IPS DF 6.9 (cell line): ENCODE measurements at regions not wholly inside any gene's neighbourhood (a gene's known extent, or its start where the extent isn't known, plus 50 kb on each side); places are given as distances from the start of the nearest gene placed in this dataset.
A peak's percentile ranks its signal among the peaks of the same experiment; 100 is the strongest.
"Not testable (repeated sequence)": the region's sequence is repeated elsewhere in the genome, so short reads cannot be mapped to it uniquely, and the experiment has no call there.

Experiments
- DNase-seq: peaks from one replicate; pipeline ENCODE4 v3.0.0-alpha.2; 2013; ENCODE audit warnings: low read depth, low spot score
- H3K27ac ChIP-seq: one replicate; pipeline ENCODE4 v1.5.1; 2013; ENCODE audit warnings: low read length, control low read depth
- H3K27me3 ChIP-seq: 2 replicates; pipeline ENCODE4 v1.6.1; 2013; ENCODE audit warnings: mild to moderate bottlenecking, low read length; ENCODE audit not compliant: control insufficient read depth, insufficient read depth
- H3K36me3 ChIP-seq: 2 replicates; pipeline ENCODE4 v1.6.1; 2013; ENCODE audit warnings: low read length; ENCODE audit not compliant: control insufficient read depth, insufficient read depth
- H3K4me1 ChIP-seq: 2 replicates; pipeline ENCODE4 v1.6.1; 2013; ENCODE audit warnings: low read length; ENCODE audit not compliant: control insufficient read depth, insufficient read depth
- H3K4me3 ChIP-seq: 2 replicates; pipeline ENCODE4 v1.5.1; 2013; ENCODE audit warnings: mild to moderate bottlenecking, low read length
- H3K9me3 ChIP-seq: 2 replicates; pipeline ENCODE4 v1.6.1; 2013; ENCODE audit warnings: low read length, inconsistent platforms; ENCODE audit not compliant: control insufficient read depth, insufficient read depth
- WGBS: extraction: QIAGEN DNeasy Blood & Tissue Kit; methylation state at CpG from one replicate; pipeline ENCODE4 v1.1.7; 2013; ENCODE audit warnings: mixed read lengths, missing lambda C conversion rate; ENCODE audit not compliant: insufficient read length, insufficient coverage; 5-methylcytosine and 5-hydroxymethylcytosine counted together

GRCh38 chr2:126952216-126952615 is 53.5 kb downstream of the TEX51 start:
- WGBS: no CpG with 5 or more reads among the region's 1 CpG

GRCh38 chr2:126953483-126953882 is 54.8 kb downstream of the TEX51 start:
- Histone ChIP-seq H3K4me3 (no peak overlapping the region), H3K27me3 (no peaks in the 10 kb centered on the region), H3K36me3 (no peaks in the 10 kb centered on the region), H3K4me1 (peaks cover 1% of the 10 kb centered on the region; the same call in 1 of the 2 replicates), H3K27ac (no peak overlapping the region), H3K9me3 (no peaks in the 10 kb centered on the region)
- no CpG with 5 or more reads among the region's 2 CpGs for WGBS
- no peak for DNase-seq

More at GRCh38 chr2:126952216-126952615, 53.5 kb downstream of the TEX51 start:
- Histone ChIP-seq H3K4me3 (no peak overlapping the region), H3K27me3 (no peaks in the 10 kb centered on the region), H3K27ac (no peak overlapping the region), H3K4me1 (peaks cover 5% of the 10 kb centered on the region), H3K9me3 (no peaks in the 10 kb centered on the region), H3K36me3 (no peaks in the 10 kb centered on the region)
- no peak for DNase-seq

- Histone ChIP-seq H3K4me1 (peaks cover 1% of the 10 kb centered on the region; the same call in 1 of the 2 replicates), H3K4me3 (no peak overlapping the region), H3K36me3 (no peaks in the 10 kb centered on the region), H3K27ac (no peak overlapping the region), H3K27me3 (no peaks in the 10 kb centered on the region), H3K9me3 (no peaks in the 10 kb centered on the region)
- no CpG with 5 or more reads among the region's 1 CpG for WGBS
- no peak for DNase-seq
Observed at GRCh38 chr2:126954831-126955230, 56.1 kb downstream of the TEX51 start.

- H3K27me3 ChIP-seq, H3K4me3 ChIP-seq, H3K27ac ChIP-seq, H3K9me3 ChIP-seq, DNase-seq, H3K4me1 ChIP-seq, H3K36me3 ChIP-seq: not testable (repeated sequence)
- WGBS: no CpG with 5 or more reads among the region's 4 CpGs
Observed at GRCh38 chr2:126956773-126957172, 58.1 kb downstream of the TEX51 start.

GRCh38 chr2:126963390-126963789 is 64.7 kb downstream of the TEX51 start:
- Histone ChIP-seq H3K27me3 (no peaks in the 10 kb centered on the region), H3K27ac (no peak overlapping the region), H3K36me3 (no peaks in the 10 kb centered on the region), H3K4me3 (no peak overlapping the region), H3K9me3 (no peaks in the 10 kb centered on the region), H3K4me1 (no peaks in the 10 kb centered on the region)
- DNase-seq: no peak
- WGBS: no CpG with 5 or more reads among the region's 5 CpGs

GRCh38 chr2:126966601-126967000 is 67.9 kb downstream of the TEX51 start:
- no peak for DNase-seq
- Histone ChIP-seq H3K27me3 (no peaks in the 10 kb centered on the region), H3K4me3 (no peak overlapping the region), H3K4me1 (no peaks in the 10 kb centered on the region), H3K9me3 (no peaks in the 10 kb centered on the region), H3K36me3 (no peaks in the 10 kb centered on the region), H3K27ac (no peak overlapping the region)
- WGBS: no CpG with 5 or more reads among the region's 1 CpG

- no peak overlapping the region for H3K27ac ChIP-seq
- no peak for DNase-seq
- no peak overlapping the region for H3K4me3 ChIP-seq
- no peaks in the 10 kb centered on the region for H3K4me1 ChIP-seq
- H3K9me3 ChIP-seq: no peaks in the 10 kb centered on the region
- no CpG with 5 or more reads among the region's 3 CpGs for WGBS
- no peaks in the 10 kb centered on the region for H3K27me3 ChIP-seq
- H3K36me3 ChIP-seq: no peaks in the 10 kb centered on the region
Observed at GRCh38 chr2:126970583-126970982, 71.9 kb downstream of the TEX51 start.

GRCh38 chr2:126971162-126971480 is 72.4 kb downstream of the TEX51 start:
- Histone ChIP-seq H3K27ac (no peak overlapping the region), H3K4me3 (no peak overlapping the region), H3K27me3 (no peaks in the 10 kb centered on the region), H3K4me1 (no peaks in the 10 kb centered on the region), H3K36me3 (no peaks in the 10 kb centered on the region), H3K9me3 (no peaks in the 10 kb centered on the region)
- no CpG with 5 or more reads among the region's 14 CpGs for WGBS
- no peak for DNase-seq

GRCh38 chr2:126971481-126972278 is 73.0 kb downstream of the TEX51 start:
- WGBS: no CpG with 5 or more reads among the region's 43 CpGs
- no peak overlapping the region for H3K4me3 ChIP-seq
- H3K36me3 ChIP-seq: no peaks in the 10 kb centered on the region
- DNase-seq: peak; percentile 76
- no peaks in the 10 kb centered on the region for H3K9me3 ChIP-seq
- no peaks in the 10 kb centered on the region for H3K4me1 ChIP-seq
- H3K27me3 ChIP-seq: no peaks in the 10 kb centered on the region
- no peak overlapping the region for H3K27ac ChIP-seq

GRCh38 chr2:126972279-126972626 is 73.6 kb downstream of the TEX51 start:
- H3K27me3 ChIP-seq: no peaks in the 10 kb centered on the region
- no peak overlapping the region for H3K27ac ChIP-seq

GRCh38 chr2:126973745-126974144 is 75.1 kb downstream of the TEX51 start:
- WGBS: no CpG with 5 or more reads among the region's 2 CpGs
- Histone ChIP-seq H3K27me3 (no peaks in the 10 kb centered on the region), H3K9me3 (no peaks in the 10 kb centered on the region), H3K4me3 (no peak overlapping the region), H3K27ac (no peak overlapping the region), H3K36me3 (no peaks in the 10 kb centered on the region), H3K4me1 (no peaks in the 10 kb centered on the region)
- no peak for DNase-seq

More at GRCh38 chr2:126972279-126972626, 73.6 kb downstream of the TEX51 start:
- Histone ChIP-seq H3K4me3 (no peak overlapping the region), H3K4me1 (no peaks in the 10 kb centered on the region), H3K9me3 (no peaks in the 10 kb centered on the region), H3K36me3 (no peaks in the 10 kb centered on the region)
- DNase-seq: no peak
- WGBS: no CpG with 5 or more reads among the region's 10 CpGs
